H1 (cell line): ENCODE measurements at regions not wholly inside any gene's neighbourhood (a gene's known extent, or its start where the extent isn't known, plus 50 kb on each side); places are given as distances from the start of the nearest gene placed in this dataset.

Experiments
- CTCF ChIA-PET: fragments of 300-600 bp; sonication (Branson Sonifier 250); formaldehyde crosslinking; loops from one replicate; lab custom pipeline; 2021; ENCODE audit not compliant: partially characterized antibody; lab: Charles Lee
- POLR2A ChIA-PET: fragments of 300-600 bp; sonication (Branson Sonifier 250); formaldehyde crosslinking; loops from one replicate; lab custom pipeline; 2021; ENCODE audit warnings: inconsistent platforms; ENCODE audit not compliant: partially characterized antibody; lab: Charles Lee
- DNase-seq, 2 experiments: peaks; one replicate each; pipeline versions ENCODE4 v3.0.0 to v3.0.0-alpha.2; 2010 to 2022; ENCODE audit warnings: low spot score in 2 of 2, low read depth in 1 of 2, mixed read lengths in 1 of 2
- FAIRE-seq: peaks from 2 replicates; lab custom pipeline; 2011; peaks lifted over from hg19 to GRCh38; lab: Jason Lieb, UNC
- H2AFZ ChIP-seq: 2 replicates; pipeline ENCODE4 v1.8.1; 2012; ENCODE audit warnings: low read length, inconsistent platforms
- H2AK5ac ChIP-seq: 2 replicates; pipeline ENCODE4 v1.6.1; 2013; ENCODE audit warnings: low read depth, low read length
- H2BK120ac ChIP-seq: replicated peaks from 2 replicates; pipeline ENCODE3; 2013; ENCODE audit warnings: low read depth, low read length, inconsistent platforms
- H2BK12ac ChIP-seq: 2 replicates; pipeline ENCODE4 v1.6.1; 2013; ENCODE audit warnings: low read depth, low read length
- H2BK15ac ChIP-seq: 2 replicates; pipeline ENCODE4 v1.6.1; 2013; ENCODE audit warnings: low read length
- H2BK20ac ChIP-seq: 2 replicates; pipeline ENCODE4 v1.6.1; 2013; ENCODE audit warnings: low read length
- H2BK5ac ChIP-seq: 2 replicates; pipeline ENCODE4 v1.6.1; 2013; ENCODE audit warnings: low read depth, low read length
- H3K14ac ChIP-seq: 2 replicates; pipeline ENCODE4 v1.6.1; 2013; ENCODE audit warnings: inconsistent platforms; ENCODE audit not compliant: insufficient read length
- H3K18ac ChIP-seq: 2 replicates; pipeline ENCODE4 v1.6.1; 2013; ENCODE audit warnings: low read length; ENCODE audit errors: extremely low read depth
- H3K23ac ChIP-seq: 2 replicates; pipeline ENCODE4 v1.6.1; 2013; ENCODE audit warnings: inconsistent platforms; ENCODE audit not compliant: insufficient read length
- H3K23me2 ChIP-seq: 2 replicates; pipeline ENCODE4 v1.6.1; 2013; ENCODE audit warnings: low read depth, low read length
- H3K27ac ChIP-seq: 2 replicates; pipeline ENCODE4 v1.6.1; 2011; ENCODE audit warnings: low read depth, low read length, inconsistent platforms
- H3K27me3 ChIP-seq, 4 experiments: replicated peaks in 1 of 4; 1 replicate in 1 of 4; 2 replicates in 3 of 4; pipeline versions ENCODE4 v1.6.1 to v1.8.1; 2011 to 2013; ENCODE audit warnings: low read length in 3 of 4, mild to moderate bottlenecking in 3 of 4, inconsistent platforms in 2 of 4, mixed read lengths in 2 of 4, moderate library complexity in 1 of 4; ENCODE audit not compliant: control insufficient read depth in 3 of 4, insufficient read depth in 3 of 4; ENCODE audit errors: extremely low read depth in 1 of 4
- H3K36me3 ChIP-seq, 4 experiments: 2 replicates each; pipeline versions ENCODE4 v1.6.1 to v1.8.1; 2011 to 2013; ENCODE audit warnings: mild to moderate bottlenecking in 4 of 4, low read length in 3 of 4, moderate library complexity in 2 of 4, control low read depth in 1 of 4, inconsistent platforms in 1 of 4; ENCODE audit not compliant: insufficient read depth in 4 of 4, control insufficient read depth in 2 of 4
- H3K4ac ChIP-seq: replicated peaks from 2 replicates; pipeline ENCODE3; 2013; ENCODE audit warnings: low read length, low read depth, mixed read lengths, inconsistent platforms; ENCODE audit not compliant: insufficient read length
- H3K4me1 ChIP-seq, 4 experiments: replicated peaks in 1 of 4; 1 replicate in 1 of 4; 2 replicates in 3 of 4; pipeline versions ENCODE4 v1.6.1 to v1.8.1; 2011 to 2013; ENCODE audit warnings: low read length in 3 of 4, inconsistent platforms in 2 of 4, mixed read lengths in 1 of 4; ENCODE audit not compliant: insufficient read depth in 4 of 4, control insufficient read depth in 3 of 4
- H3K4me2 ChIP-seq, 2 experiments: 2 replicates each; pipeline versions ENCODE4 v1.6.1 to v1.8.1; 2011 to 2013; ENCODE audit warnings: low read depth in 2 of 2, low read length in 2 of 2, control low read depth in 1 of 2, inconsistent platforms in 1 of 2, mild to moderate bottlenecking in 1 of 2; ENCODE audit not compliant: insufficient read depth in 1 of 2
- H3K4me3 ChIP-seq, 4 experiments: fragments of 200-600, 300-600 bp in 1 of 4; sonication (generic), shearing (Covaris generic), sonication (Bioruptor Twin) in 1 of 4; 2 replicates each; pipeline versions ENCODE4 v1.5.1 to v1.8.1; 2011 to 2016; ENCODE audit warnings: low read length in 4 of 4, low read depth in 3 of 4, control low read depth in 2 of 4, inconsistent platforms in 2 of 4, mild to moderate bottlenecking in 2 of 4, mixed read lengths in 1 of 4, moderate library complexity in 1 of 4; ENCODE audit not compliant: insufficient read depth in 2 of 4; ENCODE audit errors: extremely low read depth in 1 of 4
- H3K56ac ChIP-seq: replicated peaks from 2 replicates; pipeline ENCODE3; 2013; ENCODE audit warnings: low read depth, mild to moderate bottlenecking, mixed read lengths, low read length, inconsistent platforms; ENCODE audit not compliant: insufficient read length
- H3K79me1 ChIP-seq: 2 replicates; pipeline ENCODE4 v1.6.1; 2013; ENCODE audit warnings: low read depth, low read length, control low read depth
- H3K79me2 ChIP-seq, 2 experiments: 2 replicates each; pipeline versions ENCODE4 v1.6.1 to v1.8.1; 2012 to 2013; ENCODE audit warnings: low read length in 2 of 2, mild to moderate bottlenecking in 2 of 2, inconsistent platforms in 1 of 2; ENCODE audit not compliant: insufficient read depth in 2 of 2, control insufficient read depth in 1 of 2
- H3K9ac ChIP-seq, 4 experiments: replicated peaks in 1 of 4; 1 replicate in 1 of 4; 2 replicates in 3 of 4; pipeline versions ENCODE4 v1.6.1 to v1.8.1; 2011 to 2013; ENCODE audit warnings: low read depth in 3 of 4, low read length in 3 of 4, control low read depth in 2 of 4, mild to moderate bottlenecking in 2 of 4, moderate library complexity in 2 of 4, inconsistent platforms in 1 of 4; ENCODE audit errors: extremely low read depth in 1 of 4
- H3K9me3 ChIP-seq, 2 experiments: 2 replicates each; pipeline versions ENCODE4 v1.6.1 to v1.8.1; 2012 to 2013; ENCODE audit warnings: mild to moderate bottlenecking in 2 of 2, moderate library complexity in 2 of 2, control low read depth in 1 of 2, inconsistent platforms in 1 of 2, low read depth in 1 of 2, low read length in 1 of 2, mixed read lengths in 1 of 2; ENCODE audit not compliant: insufficient read depth in 2 of 2
- H4K20me1 ChIP-seq, 2 experiments: replicated peaks in 1 of 2; 2 replicates each; pipeline versions ENCODE3 to v1.8.1; 2011 to 2013; ENCODE audit warnings: inconsistent platforms in 2 of 2, low read length in 2 of 2, mild to moderate bottlenecking in 1 of 2; ENCODE audit not compliant: insufficient read depth in 2 of 2, control insufficient read depth in 1 of 2
- H4K5ac ChIP-seq: 2 replicates; pipeline ENCODE4 v1.6.1; 2013; ENCODE audit warnings: low read length, low read depth, mixed read lengths, inconsistent platforms; ENCODE audit not compliant: insufficient read length
- H4K8ac ChIP-seq: 2 replicates; pipeline ENCODE4 v1.8.0; 2013; ENCODE audit warnings: mild to moderate bottlenecking, moderate library complexity, low read length, inconsistent platforms; ENCODE audit not compliant: insufficient read depth; ENCODE audit errors: extremely low read depth
- H4K91ac ChIP-seq: replicated peaks from 2 replicates; pipeline ENCODE3; 2013; ENCODE audit warnings: low read length, mixed read lengths, inconsistent platforms; ENCODE audit not compliant: insufficient read length
- ASH2L ChIP-seq: fragments of 200-600, 300-600 bp; sonication (generic); IDR thresholded peaks from one replicate; pipeline ENCODE4 v1.7.1; 2017; ENCODE audit warnings: low read length
- ATF2 ChIP-seq: IDR thresholded peaks from 2 replicates; pipeline ENCODE4 v1.6.1; 2012; ENCODE audit warnings: low read length, inconsistent platforms
- CREB1 ChIP-seq: IDR thresholded peaks from 2 replicates; pipeline ENCODE4 v1.6.1; 2012; ENCODE audit warnings: inconsistent platforms
- CTCF ChIP-seq, 3 experiments: IDR thresholded peaks; 1 replicate in 2 of 3; 2 replicates in 1 of 3; pipeline versions ENCODE4 v1.5.1 to v1.6.1; 2011; ENCODE audit warnings: low read length in 3 of 3, mild to moderate bottlenecking in 3 of 3, inconsistent platforms in 2 of 3, low read depth in 1 of 3, moderate library complexity in 1 of 3; ENCODE audit not compliant: insufficient read depth in 1 of 3; ENCODE audit errors: control extremely low read depth in 1 of 3
- KDM5A ChIP-seq: fragments of 200-600 bp; IDR thresholded peaks from 2 replicates; pipeline ENCODE4 v1.7.1; 2012; ENCODE audit warnings: mild to moderate bottlenecking, low read length, inconsistent platforms, mixed read lengths
- POLR2A ChIP-seq, 2 experiments: IDR thresholded peaks; 1 replicate in 1 of 2; 2 replicates in 1 of 2; pipeline ENCODE4 v1.6.1; 2011; ENCODE audit warnings: low read depth in 2 of 2, low read length in 2 of 2, mild to moderate bottlenecking in 2 of 2; ENCODE audit errors: control extremely low read depth in 1 of 2
- RFX5 ChIP-seq: IDR thresholded peaks from 2 replicates; pipeline ENCODE4 v1.6.1; 2011; ENCODE audit warnings: low read depth, low read length, improper control_type of control experiment, borderline replicate concordance
- RXRA ChIP-seq: IDR thresholded peaks from 2 replicates; pipeline ENCODE4 v1.6.1; 2011; ENCODE audit warnings: low read depth, mild to moderate bottlenecking, low read length, moderate library complexity; ENCODE audit not compliant: insufficient read depth
- SIN3A ChIP-seq, 2 experiments: IDR thresholded peaks in 1 of 2; conservative IDR thresholded peaks in 1 of 2; 2 replicates each; pipeline ENCODE4 v1.6.1; 2011 to 2012; ENCODE audit warnings: low read length in 2 of 2, improper control_type of control experiment in 1 of 2, low read depth in 1 of 2, mild to moderate bottlenecking in 1 of 2
- SP2 ChIP-seq: IDR thresholded peaks from 2 replicates; pipeline ENCODE4 v1.6.1; 2012; ENCODE audit warnings: mild to moderate bottlenecking, low read length, inconsistent platforms
- TAF1 ChIP-seq: IDR thresholded peaks from 2 replicates; pipeline ENCODE4 v1.6.1; 2011; ENCODE audit warnings: mild to moderate bottlenecking, low read depth, low read length
- TEAD4 ChIP-seq: IDR thresholded peaks from 2 replicates; pipeline ENCODE4 v1.6.1; 2012; ENCODE audit warnings: low read depth, low read length, inconsistent platforms, mixed read lengths
- WGBS, 2 experiments: shearing (Covaris generic) in 1 of 2; methylation state at CpG; one replicate each; pipeline versions ENCODE4 v1.1.6 to v1.1.7; 2013 to 2015; ENCODE audit warnings: low lambda C conversion rate in 2 of 2, mixed read lengths in 2 of 2, inconsistent platforms in 1 of 2, low coverage in 1 of 2, missing lambda C conversion rate in 1 of 2; ENCODE audit not compliant: insufficient replicate concordance in 2 of 2, insufficient coverage in 1 of 2, insufficient read length in 1 of 2; ENCODE audit errors: extremely low coverage in 1 of 2, missing lambda C conversion rate in 1 of 2; 5-methylcytosine and 5-hydroxymethylcytosine counted together

- Histone ChIP-seq H3K4me2 (no peak overlapping the region), H3K4ac (no peak overlapping the region), H2AK5ac (no peak overlapping the region), H3K79me2 (no peaks in the 10 kb centered on the region), H2AFZ (no peak overlapping the region), H3K4me3 (no peak overlapping the region), H2BK120ac (no peak overlapping the region), H4K8ac (no peak overlapping the region), H2BK20ac (no peak overlapping the region), H3K14ac (no peak overlapping the region), H2BK5ac (no peak overlapping the region), H3K23ac (no peak overlapping the region), H3K4me1 (no peaks in the 10 kb centered on the region), H4K20me1 (no peaks in the 10 kb centered on the region), H3K56ac (no peak overlapping the region), H3K18ac (no peak overlapping the region), H3K27me3 (peaks cover 0 to 1% (median 0%) of the 10 kb centered on the region in 4 experiments; a peak in 1 of 7 replicates), H3K9ac (no peak overlapping the region), H3K27ac (no peak overlapping the region), H3K23me2 (no peaks in the 10 kb centered on the region), H3K79me1 (no peaks in the 10 kb centered on the region), H2BK15ac (no peak overlapping the region), H3K9me3 (no peaks in the 10 kb centered on the region), H4K91ac (no peak overlapping the region), H4K5ac (no peak overlapping the region), H2BK12ac (no peak overlapping the region), H3K36me3 (no peaks in the 10 kb centered on the region)
- ChIA-PET POLR2A (no interaction called here), CTCF (no interaction called here)
- DNase-seq (no peak), FAIRE-seq (no peak)
- WGBS, 2 experiments, result 96% methylated on average over 2 of the region's 2 CpGs; no CpG with 5 or more reads in 1 of the 2 experiments
- TF ChIP-seq RFX5 (no peak), CTCF (IDR thresholded peaks at IDR 0.05; ENCODE audit: control extremely low read depth in 1 of 3, insufficient read depth in 1 of 3, low read depth in 1 of 3, low read length in 3 of 3) (no peak), KDM5A (no peak), ATF2 (no peak), TEAD4 (no peak), POLR2A (IDR thresholded peaks at IDR 0.05; ENCODE audit: control extremely low read depth in 1 of 2, low read depth in 2 of 2, low read length in 2 of 2) (no peak), SP2 (no peak), CREB1 (no peak), ASH2L (no peak), SIN3A (conservative IDR thresholded peaks at IDR 0.05 in 1 of 2, IDR thresholded peaks at IDR 0.05 in 1 of 2; ENCODE audit: low read depth in 1 of 2, low read length in 2 of 2) (no peak), TAF1 (no peak), RXRA (no peak)
These were observed 1042.0 kb upstream of the POT1 start for GRCh38 chr7:125971656-125972055.
